Right lobe of liver (tissue), 6 donors: ENCODE measurements at regions not wholly inside any gene's neighbourhood (a gene's known extent, or its start where the extent isn't known, plus 50 kb on each side); places are given as distances from the start of the nearest gene placed in this dataset.

ENCODE experiments used
- ATAC-seq, 4 donors: fragments of 200-7000 bp; cut with Tn5 transposase; one replicate each; pipeline ENCODE4 v1.9.1; 2020; ENCODE audit warnings: mild to moderate bottlenecking in 4 of 4, moderate library complexity in 4 of 4
- DNase-seq, 3 donors: peaks; one replicate each; pipeline ENCODE4 v3.0.0-alpha.2; 2020
- H3K27ac ChIP-seq, 3 donors: fragments of 200-600 bp; one replicate each; pipeline ENCODE4 v1.8.0; 2022
- H3K27me3 ChIP-seq, 2 donors: fragments of 200-600 bp; one replicate each; pipeline ENCODE4 v1.8.0; 2022
- H3K36me3 ChIP-seq, 4 donors: fragments of 200-600 bp; sonication (generic) in 1 of 4; one replicate each; pipeline versions ENCODE4 v1.5.1 to v1.8.0; 2017 to 2022; ENCODE audit warnings: control low read depth in 1 of 4
- H3K4me1 ChIP-seq, 4 donors: fragments of 200-600 bp; sonication (generic) in 1 of 4; one replicate each; pipeline versions ENCODE4 v1.5.1 to v1.8.0; 2017 to 2022; ENCODE audit warnings: control low read depth in 1 of 4
- H3K4me3 ChIP-seq, 3 donors: fragments of 200-600 bp; one replicate each; pipeline ENCODE4 v1.8.0; 2022
- H3K9me3 ChIP-seq, 4 donors: fragments of 200-600 bp; sonication (generic) in 1 of 4; one replicate each; pipeline versions ENCODE4 v1.5.1 to v1.8.0; 2017 to 2022; ENCODE audit warnings: control low read depth in 1 of 4
- CTCF ChIP-seq, 4 donors: fragments of 200-600 bp in 3 of 4; fragments of 450-650 bp in 1 of 4; IDR thresholded peaks; one replicate each; pipeline versions ENCODE4 v1.5.1 to v1.8.0; 2016 to 2022; ENCODE audit warnings: antibody characterized with exemption in 4 of 4, mild to moderate bottlenecking in 2 of 4
- POLR2A ChIP-seq: fragments of 450-650 bp; IDR thresholded peaks from one replicate; pipeline ENCODE4 v1.6.1; 2017; ENCODE audit warnings: antibody characterized with exemption, mild to moderate bottlenecking
- WGBS: methylation state at CpG from one replicate; pipeline ENCODE4 v1.1.6; 2018; ENCODE audit warnings: low coverage, low lambda C conversion rate; ENCODE audit not compliant: insufficient coverage; ENCODE audit errors: missing lambda C conversion rate; 5-methylcytosine and 5-hydroxymethylcytosine counted together
- intact Hi-C, 2 donors: fragments of 100-400 bp; cut with DNase I; formaldehyde crosslinking; loops; one replicate each; pipeline versions ENCODE4 v1.11.2 to v1.14.1; 2022
- donor health status: DM: no; HTN: yes; CAD: no.
- donor health status: DM: no; HTN: no; CAD: no.
- donor health status: DM: no; HTN: no; CAD: no.
- donor health status: DM: no; HTN: yes; CAD: no.
- donor health status: DM: no; HTN: yes; CAD: no.

GRCh38 chr11:39149214-39149613, 2310.2 kb downstream of the LRRC4C start:
- no peaks in the 10 kb centered on the region for H3K36me3 ChIP-seq
- intact Hi-C loops: no loop called here
- no peak overlapping the region for H3K27ac ChIP-seq
- no peaks in the 10 kb centered on the region for H3K27me3 ChIP-seq
- ATAC-seq (no peak), DNase-seq (no peak)
- WGBS: 17% methylated on average over 1 of the region's 1 CpG
- no peaks in the 10 kb centered on the region for H3K9me3 ChIP-seq
- TF ChIP-seq CTCF (IDR thresholded peaks at IDR 0.05) (no peak), POLR2A (no peak)
- H3K4me1 ChIP-seq: no peaks in the 10 kb centered on the region
- no peak overlapping the region for H3K4me3 ChIP-seq

- ATAC-seq (no peak), DNase-seq (no peak)
- H3K4me1 ChIP-seq: no peaks in the 10 kb centered on the region
- H3K27me3 ChIP-seq: no peaks in the 10 kb centered on the region
- H3K4me3 ChIP-seq: no peak overlapping the region
- WGBS: 64% methylated on average over 2 of the region's 2 CpGs
- intact Hi-C loops: no loop called here
- TF ChIP-seq POLR2A (no peak), CTCF (IDR thresholded peaks at IDR 0.05) (no peak)
- H3K9me3 ChIP-seq: no peaks in the 10 kb centered on the region
- no peaks in the 10 kb centered on the region for H3K36me3 ChIP-seq
- H3K27ac ChIP-seq: no peak overlapping the region
Measured at GRCh38 chr11:39145346-39145745, 2314.1 kb downstream of the LRRC4C start.

- H3K9me3 ChIP-seq: no peaks in the 10 kb centered on the region
- no peak overlapping the region for H3K27ac ChIP-seq
- intact Hi-C loops: no loop called here
- H3K4me3 ChIP-seq: no peak overlapping the region
- no peaks in the 10 kb centered on the region for H3K27me3 ChIP-seq
- H3K36me3 ChIP-seq: no peaks in the 10 kb centered on the region
- 57% methylated on average over 3 of the region's 3 CpGs for WGBS
- TF ChIP-seq CTCF (IDR thresholded peaks at IDR 0.05) (no peak), POLR2A (no peak)
- DNase-seq (no peak), ATAC-seq (no peak)
- no peaks in the 10 kb centered on the region for H3K4me1 ChIP-seq
Measured at GRCh38 chr11:39144351-39145130, 2314.9 kb downstream of the LRRC4C start.

GRCh38 chr11:39139581-39139980, 2319.9 kb downstream of the LRRC4C start:
- Histone ChIP-seq H3K27me3 (no peaks in the 10 kb centered on the region), H3K9me3 (no peaks in the 10 kb centered on the region), H3K27ac (no peak overlapping the region), H3K4me1 (no peaks in the 10 kb centered on the region), H3K4me3 (no peak overlapping the region), H3K36me3 (no peaks in the 10 kb centered on the region)
- ATAC-seq (no peak), DNase-seq (no peak)
- intact Hi-C loops: no loop called here
- TF ChIP-seq POLR2A: no peak
- no peak for TF ChIP-seq CTCF (IDR thresholded peaks at IDR 0.05)
- WGBS: 33% methylated on average over 3 of the region's 3 CpGs
